ENCODE measurements at regions not wholly inside any gene's neighbourhood (a gene's known extent, or its start where the extent isn't known, plus 50 kb on each side); places are given as distances from the start of the nearest gene placed in this dataset.

DNA sequence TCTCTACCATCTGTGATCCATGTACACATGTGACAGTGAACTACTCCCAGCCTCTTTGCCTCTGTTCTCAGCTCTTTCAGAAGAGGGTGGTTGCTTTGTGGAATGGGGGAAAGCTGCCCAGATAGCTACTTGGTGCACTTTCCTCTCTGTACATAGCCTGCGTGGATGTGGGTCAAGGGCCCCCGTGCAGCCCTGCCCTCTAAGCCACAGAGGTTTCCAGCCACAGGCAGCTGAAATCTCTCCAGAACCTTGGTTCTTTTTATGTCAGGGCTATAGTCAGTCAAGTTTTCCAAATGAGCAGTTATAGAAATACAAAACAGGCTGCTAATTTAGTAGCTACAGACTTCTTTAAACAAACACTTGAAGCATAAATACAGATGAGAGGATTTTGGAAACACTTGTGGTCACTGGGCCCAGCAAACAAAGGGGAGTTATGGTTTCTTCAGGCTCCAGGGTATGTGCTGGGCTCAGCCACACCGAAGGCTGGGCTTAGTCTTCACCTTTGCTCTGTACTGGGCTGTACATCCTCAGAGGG lies 199.7 kb upstream of the ASIC2 start:
- TF ChIP-seq, protein P1, sequence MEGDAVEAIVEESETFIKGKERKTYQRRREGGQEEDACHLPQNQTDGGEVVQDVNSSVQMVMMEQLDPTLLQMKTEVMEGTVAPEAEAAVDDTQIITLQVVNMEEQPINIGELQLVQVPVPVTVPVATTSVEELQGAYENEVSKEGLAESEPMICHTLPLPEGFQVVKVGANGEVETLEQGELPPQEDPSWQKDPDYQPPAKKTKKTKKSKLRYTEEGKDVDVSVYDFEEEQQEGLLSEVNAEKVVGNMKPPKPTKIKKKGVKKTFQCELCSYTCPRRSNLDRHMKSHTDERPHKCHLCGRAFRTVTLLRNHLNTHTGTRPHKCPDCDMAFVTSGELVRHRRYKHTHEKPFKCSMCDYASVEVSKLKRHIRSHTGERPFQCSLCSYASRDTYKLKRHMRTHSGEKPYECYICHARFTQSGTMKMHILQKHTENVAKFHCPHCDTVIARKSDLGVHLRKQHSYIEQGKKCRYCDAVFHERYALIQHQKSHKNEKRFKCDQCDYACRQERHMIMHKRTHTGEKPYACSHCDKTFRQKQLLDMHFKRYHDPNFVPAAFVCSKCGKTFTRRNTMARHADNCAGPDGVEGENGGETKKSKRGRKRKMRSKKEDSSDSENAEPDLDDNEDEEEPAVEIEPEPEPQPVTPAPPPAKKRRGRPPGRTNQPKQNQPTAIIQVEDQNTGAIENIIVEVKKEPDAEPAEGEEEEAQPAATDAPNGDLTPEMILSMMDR (IDR thresholded peaks at IDR 0.05) = no peak
- TF ChIP-seq POLR2AphosphoS5 (IDR thresholded peaks at IDR 0.05) = no peak
- no peak for TF ChIP-seq POLR2A (IDR thresholded peaks at IDR 0.05)

Data from gastroesophageal sphincter (tissue), 3 donors.